H9 (cell line): ENCODE measurements at regions not wholly inside any gene's neighbourhood (a gene's known extent, or its start where the extent isn't known, plus 50 kb on each side); places are given as distances from the start of the nearest gene placed in this dataset.

ENCODE experiments used
- DNase-seq: peaks from one replicate; pipeline ENCODE4 v3.0.0-alpha.2; 2017
- H2AFZ ChIP-seq: one replicate; pipeline ENCODE4 v1.6.1; 2013; ENCODE audit warnings: mild to moderate bottlenecking, low read length, control low read depth, moderate library complexity
- H2AK5ac ChIP-seq: 2 replicates; pipeline ENCODE4 v1.6.1; 2013; ENCODE audit warnings: low read length, control low read depth, mixed read lengths; ENCODE audit not compliant: insufficient read length
- H2BK120ac ChIP-seq: one replicate; pipeline ENCODE4 v1.6.1; 2013; ENCODE audit warnings: low read depth, mild to moderate bottlenecking, low read length, control low read depth, inconsistent platforms; ENCODE audit not compliant: poor library complexity, severe bottlenecking
- H2BK12ac ChIP-seq: 2 replicates; pipeline ENCODE4 v1.6.1; 2013; ENCODE audit warnings: low read length, control low read depth, mixed read lengths, low read depth; ENCODE audit not compliant: insufficient read length
- H2BK15ac ChIP-seq: 2 replicates; pipeline ENCODE4 v1.6.1; 2013; ENCODE audit warnings: low read depth, low read length, control low read depth
- H2BK20ac ChIP-seq: one replicate; pipeline ENCODE4 v1.6.1; 2013; ENCODE audit warnings: low read depth, mild to moderate bottlenecking, low read length, control low read depth, inconsistent platforms; ENCODE audit not compliant: poor library complexity, severe bottlenecking
- H2BK5ac ChIP-seq: 2 replicates; pipeline ENCODE4 v1.6.1; 2013; ENCODE audit warnings: low read length, control low read depth, mixed read lengths; ENCODE audit not compliant: insufficient read length
- H3K14ac ChIP-seq: 2 replicates; pipeline ENCODE4 v1.6.1; 2013; ENCODE audit warnings: low read length, control low read depth; ENCODE audit not compliant: insufficient read depth
- H3K18ac ChIP-seq: 2 replicates; pipeline ENCODE4 v1.6.1; 2013; ENCODE audit warnings: low read depth, mild to moderate bottlenecking, mixed read lengths, low read length, control low read depth; ENCODE audit not compliant: insufficient read length
- H3K23ac ChIP-seq: 2 replicates; pipeline ENCODE4 v1.6.1; 2013; ENCODE audit warnings: low read length, control low read depth, mixed read lengths, low read depth; ENCODE audit not compliant: insufficient read length
- H3K23me2 ChIP-seq: 2 replicates; pipeline ENCODE4 v1.6.1; 2013; ENCODE audit warnings: low read depth, mild to moderate bottlenecking, mixed read lengths, low read length, control low read depth; ENCODE audit not compliant: insufficient read length, poor library complexity, severe bottlenecking
- H3K27ac ChIP-seq: 2 replicates; pipeline ENCODE4 v1.5.1; 2013; ENCODE audit warnings: low read length, control low read depth, mixed read lengths, low read depth; ENCODE audit not compliant: insufficient read length
- H3K27me3 ChIP-seq: 2 replicates; pipeline ENCODE4 v1.6.1; 2013; ENCODE audit warnings: low read length, control low read depth, inconsistent platforms; ENCODE audit not compliant: insufficient read depth
- H3K4ac ChIP-seq: 2 replicates; pipeline ENCODE4 v1.6.1; 2013; ENCODE audit warnings: low read depth, mild to moderate bottlenecking, control low read depth, inconsistent platforms, low read length, moderate library complexity
- H3K4me1 ChIP-seq: 2 replicates; pipeline ENCODE4 v1.6.1; 2013; ENCODE audit warnings: low read length, control low read depth, inconsistent platforms; ENCODE audit not compliant: insufficient read depth
- H3K4me2 ChIP-seq: 2 replicates; pipeline ENCODE4 v1.6.1; 2013; ENCODE audit warnings: low read length, control low read depth, mixed read lengths; ENCODE audit not compliant: insufficient read length, insufficient read depth
- H3K56ac ChIP-seq: 2 replicates; pipeline ENCODE4 v1.6.1; 2013; ENCODE audit warnings: low read depth, mild to moderate bottlenecking, mixed read lengths, low read length, control low read depth; ENCODE audit not compliant: insufficient read length
- H3K79me1 ChIP-seq: 2 replicates; pipeline ENCODE4 v1.6.1; 2013; ENCODE audit warnings: low read depth, mild to moderate bottlenecking, moderate library complexity, low read length, control low read depth, inconsistent platforms; ENCODE audit not compliant: insufficient read depth, poor library complexity, severe bottlenecking
- H3K79me2 ChIP-seq: 2 replicates; pipeline ENCODE4 v1.6.1; 2013; ENCODE audit warnings: low read length, control low read depth, inconsistent platforms; ENCODE audit not compliant: insufficient read depth
- H3K9ac ChIP-seq: 2 replicates; pipeline ENCODE4 v1.6.1; 2013; ENCODE audit warnings: low read length, control low read depth, mixed read lengths; ENCODE audit not compliant: insufficient read length; ENCODE audit errors: extremely low read depth
- H3K9me3 ChIP-seq: one replicate; pipeline ENCODE4 v1.6.1; 2013; ENCODE audit warnings: low read depth, low read length, inconsistent platforms; ENCODE audit not compliant: control insufficient read depth
- H3T11ph ChIP-seq: one replicate; pipeline ENCODE4 v1.6.1; 2013; ENCODE audit warnings: mild to moderate bottlenecking, low read length, control low read depth, inconsistent platforms
- H4K20me1 ChIP-seq: one replicate; pipeline ENCODE4 v1.6.1; 2013; ENCODE audit not compliant: control insufficient read depth, insufficient read length, insufficient read depth
- H4K5ac ChIP-seq: 2 replicates; pipeline ENCODE4 v1.6.1; 2013; ENCODE audit warnings: low read depth, mild to moderate bottlenecking, mixed read lengths, low read length, control low read depth; ENCODE audit not compliant: insufficient read length
- H4K8ac ChIP-seq: replicated peaks from 2 replicates; pipeline ENCODE4 v1.6.1; 2013; ENCODE audit warnings: low read length, control low read depth, mixed read lengths, low read depth; ENCODE audit not compliant: insufficient read length
- H4K91ac ChIP-seq: 2 replicates; pipeline ENCODE4 v1.6.1; 2013; ENCODE audit warnings: low read depth, mild to moderate bottlenecking, moderate library complexity, mixed read lengths, low read length, control low read depth; ENCODE audit not compliant: insufficient read length
- H3K27ac Mint-ChIP-seq, 3 experiments: 2 replicates in 2 of 3; 3 replicates in 1 of 3; pipeline ENCODE4 v1.8.0; 2020 to 2021; ENCODE audit warnings: mixed read lengths in 3 of 3, mild to moderate bottlenecking in 1 of 3, moderate library complexity in 1 of 3
- H3K27me3 Mint-ChIP-seq: 2 replicates; pipeline ENCODE4 v1.8.0; 2021; ENCODE audit warnings: low read depth, mild to moderate bottlenecking, moderate library complexity, mixed read lengths
- H3K36me3 Mint-ChIP-seq, 3 experiments: 2 replicates in 2 of 3; 3 replicates in 1 of 3; pipeline ENCODE4 v1.8.0; 2020 to 2021; ENCODE audit warnings: low read depth in 3 of 3, mixed read lengths in 3 of 3; ENCODE audit not compliant: insufficient read depth in 1 of 3
- H3K4me1 Mint-ChIP-seq, 2 experiments: 2 replicates each; pipeline ENCODE4 v1.8.0; 2020; ENCODE audit warnings: mixed read lengths in 2 of 2
- H3K4me3 Mint-ChIP-seq, 2 experiments: 2 replicates in 1 of 2; 3 replicates in 1 of 2; pipeline ENCODE4 v1.8.0; 2020 to 2021; ENCODE audit warnings: mild to moderate bottlenecking in 2 of 2, mixed read lengths in 2 of 2, moderate library complexity in 1 of 2
- H3K9me3 Mint-ChIP-seq, 2 experiments: 2 replicates in 1 of 2; 3 replicates in 1 of 2; pipeline ENCODE4 v1.8.0; 2020; ENCODE audit warnings: mild to moderate bottlenecking in 2 of 2, mixed read lengths in 2 of 2, moderate library complexity in 1 of 2
- CTCF ChIP-seq: fragments of 200-600 bp; sonication (generic); conservative IDR thresholded peaks from 3 replicates; pipeline ENCODE4 v1.8.0; 2021; ENCODE audit warnings: antibody characterized with exemption, mild to moderate bottlenecking
- WGBS: extraction: QIAGEN DNeasy Blood & Tissue Kit; methylation state at CpG from one replicate; pipeline ENCODE4 v1.1.7; 2013; ENCODE audit warnings: missing lambda C conversion rate, low lambda C conversion rate, mixed read lengths; ENCODE audit not compliant: insufficient read length; ENCODE audit errors: extremely low coverage; 5-methylcytosine and 5-hydroxymethylcytosine counted together

- H2BK120ac ChIP-seq, result no peak overlapping the region
- no peak overlapping the region for H2BK15ac ChIP-seq
- no peak overlapping the region for H2AFZ ChIP-seq
- no peak overlapping the region for H3T11ph ChIP-seq
- H2BK12ac ChIP-seq, result no peak overlapping the region
- no peak overlapping the region for H3K9ac ChIP-seq
- no peak overlapping the region for H3K4ac ChIP-seq
- H3K27ac ChIP-seq, result peak overlapping the region; percentile 13
- no peak overlapping the region for H3K23ac ChIP-seq
- no peaks in the 10 kb centered on the region for H3K79me2 ChIP-seq
- H2BK20ac ChIP-seq, result no peak overlapping the region
- H3K23me2 ChIP-seq, result peaks cover 2% of the 10 kb centered on the region
- TF ChIP-seq CTCF, result no peak
- no peaks in the 10 kb centered on the region for H4K20me1 ChIP-seq
- H3K27me3 ChIP-seq, result no peaks in the 10 kb centered on the region
- Mint-ChIP-seq H3K36me3 (no peaks in the 10 kb centered on the region), H3K4me1 (peaks cover 46 to 56% of the 10 kb centered on the region in 2 experiments), H3K27me3 (peaks cover 3% of the 10 kb centered on the region; the same call in 1 of the 2 replicates), H3K9me3 (no peaks in the 10 kb centered on the region; a peak in 1 of 5 replicates), H3K4me3 (peak overlapping the region; percentile 26 to 49; a peak in 4 of 5 replicates), H3K27ac (peak overlapping the region; percentile 92 to 97 (median 93); a peak in 6 of 7 replicates)
- no peak overlapping the region for H3K56ac ChIP-seq
- WGBS, result no CpG with 5 or more reads among the region's 12 CpGs
- no peak overlapping the region for H3K4me2 ChIP-seq
- no peak overlapping the region for H4K8ac ChIP-seq
- H3K79me1 ChIP-seq, result no peaks in the 10 kb centered on the region
- H4K5ac ChIP-seq, result no peak overlapping the region
- H3K9me3 ChIP-seq, result no peaks in the 10 kb centered on the region
- H3K18ac ChIP-seq, result no peak overlapping the region
- H2AK5ac ChIP-seq, result no peak overlapping the region
- no peak overlapping the region for H2BK5ac ChIP-seq
- peaks cover 11% of the 10 kb centered on the region; the same call in 1 of the 2 replicates for H3K4me1 ChIP-seq
- DNase-seq, result peak; percentile 32
- H4K91ac ChIP-seq, result no peak overlapping the region
- H3K14ac ChIP-seq, result no peak overlapping the region
Measured at GRCh38 chr2:20148923-20149702, 75.8 kb downstream of the SDC1 start.
